ENCODE measurements at regions not wholly inside any gene's neighbourhood (a gene's known extent, or its start where the extent isn't known, plus 50 kb on each side); places are given as distances from the start of the nearest gene placed in this dataset.

DNA sequence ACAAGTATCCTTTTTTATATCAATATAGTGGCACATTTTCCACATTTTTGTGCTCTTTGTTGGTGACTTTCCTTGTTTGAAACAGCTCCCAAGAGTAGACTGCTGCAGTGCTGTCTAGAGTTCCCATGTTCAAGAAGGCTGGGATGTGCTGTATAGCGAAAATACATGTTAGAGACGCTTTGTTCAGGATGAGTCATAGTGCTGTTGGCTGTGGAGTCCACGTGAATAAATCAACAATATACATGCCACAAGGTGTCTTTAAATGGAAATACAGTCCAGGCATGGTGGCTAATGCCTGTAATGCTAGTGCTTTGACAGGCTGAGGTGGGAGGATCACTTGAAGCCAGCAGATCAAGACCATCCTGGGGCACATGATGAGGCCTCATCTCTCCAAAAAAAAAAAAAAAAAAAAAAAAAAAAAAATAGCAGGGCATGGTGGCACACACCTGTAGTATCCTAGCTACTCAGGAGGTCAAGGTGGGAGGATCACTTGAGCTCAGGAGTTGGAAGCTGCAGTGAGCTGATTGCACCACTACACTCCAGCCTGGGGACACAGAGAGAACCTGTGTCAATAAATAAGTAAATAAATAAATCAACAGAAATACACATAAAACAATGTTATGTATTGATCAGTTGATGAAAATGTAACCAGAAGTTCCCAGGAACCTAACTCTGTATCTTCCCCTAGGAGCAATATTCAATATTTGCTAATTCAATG, 256.8 kb upstream of the STS start:
- no peak overlapping the region for H3K27ac ChIP-seq (ENCODE audit: low read length)
- DNase-seq (no peak), ATAC-seq (replicated peaks in 1 of 4) (no peak)
- peaks cover 3% of the 10 kb centered on the region for H3K36me3 Mint-ChIP-seq
- H3K4me3 Mint-ChIP-seq, result no peak overlapping the region
- no peaks in the 10 kb centered on the region for H3K4me1 Mint-ChIP-seq
- H3K4me1 ChIP-seq (ENCODE audit: control insufficient read depth in 1 of 2, extremely low read depth in 1 of 2, insufficient read depth in 2 of 2, low read length in 2 of 2), result no peaks in the 10 kb centered on the region
- WGBS (ENCODE audit: insufficient coverage), result no CpG with 5 or more reads among the region's 3 CpGs
- no peaks in the 10 kb centered on the region for H3K9me3 ChIP-seq
- H3K9me3 Mint-ChIP-seq, result peaks cover 6 to 8% (median 7%) of the 10 kb centered on the region in 3 donors
- H3K36me3 ChIP-seq (ENCODE audit: control insufficient read depth in 2 of 2, extremely low read depth in 1 of 2, insufficient read depth in 1 of 2, low read length in 1 of 2), result no peaks in the 10 kb centered on the region
- no peak overlapping the region for H3K4me3 ChIP-seq (ENCODE audit: control insufficient read depth in 1 of 2, extremely low read depth in 1 of 2, low read length in 1 of 2)
- no peak overlapping the region for H3K27ac Mint-ChIP-seq
- ChIA-PET CTCF (no interaction called here), POLR2A (no interaction called here)
- no peaks in the 10 kb centered on the region for H3K27me3 ChIP-seq (replicated peaks in 1 of 2; ENCODE audit: control insufficient read depth in 2 of 2, extremely low read depth in 1 of 2, insufficient read depth in 2 of 2, low read length in 1 of 2)
- H3K27me3 Mint-ChIP-seq, result no peaks in the 10 kb centered on the region

DNA sequence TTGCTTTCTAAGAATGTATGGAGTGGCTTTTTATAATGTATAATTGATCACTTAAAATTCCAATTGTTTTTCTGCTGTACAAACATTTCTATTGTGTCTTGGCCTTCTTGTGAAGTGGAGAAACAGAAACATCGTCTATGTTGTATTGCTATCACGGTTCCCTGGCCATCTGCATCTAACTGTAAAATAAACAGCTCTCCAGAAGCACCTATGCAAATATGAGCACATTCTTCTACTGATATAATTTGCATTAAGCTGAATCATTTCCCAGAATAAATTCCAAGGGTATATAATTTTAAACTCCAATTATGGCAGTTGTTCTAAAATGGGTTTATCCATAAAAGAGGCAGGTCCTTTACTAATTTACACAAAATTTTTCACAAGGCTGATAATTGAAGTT, 261.6 kb upstream of the STS start:
- Mint-ChIP-seq H3K27me3 (no peaks in the 10 kb centered on the region), H3K9me3 (no peaks in the 10 kb centered on the region), H3K36me3 (no peaks in the 10 kb centered on the region), H3K4me3 (no peak overlapping the region), H3K4me1 (no peaks in the 10 kb centered on the region), H3K27ac (no peak overlapping the region)
- ATAC-seq (replicated peaks in 1 of 4) (no peak), DNase-seq (no peak)
- Histone ChIP-seq H3K9me3 (no peaks in the 10 kb centered on the region), H3K4me1 (ENCODE audit: control insufficient read depth in 1 of 2, extremely low read depth in 1 of 2, insufficient read depth in 2 of 2, low read length in 2 of 2) (no peaks in the 10 kb centered on the region), H3K4me3 (ENCODE audit: control insufficient read depth in 1 of 2, extremely low read depth in 1 of 2, low read length in 1 of 2) (no peak overlapping the region), H3K36me3 (ENCODE audit: control insufficient read depth in 2 of 2, extremely low read depth in 1 of 2, insufficient read depth in 1 of 2, low read length in 1 of 2) (no peaks in the 10 kb centered on the region), H3K27ac (ENCODE audit: low read length) (no peak overlapping the region), H3K27me3 (replicated peaks in 1 of 2; ENCODE audit: control insufficient read depth in 2 of 2, extremely low read depth in 1 of 2, insufficient read depth in 2 of 2, low read length in 1 of 2) (no peaks in the 10 kb centered on the region)
- WGBS (ENCODE audit: insufficient coverage), result no CpG with 5 or more reads among the region's 2 CpGs
- POLR2A ChIA-PET, result interaction anchor here in 1 of 2 donors (0.6 kb wide), 1 partner anchor 32 kb away, joined by 5 read pairs; no protein-coding TSS in a partner anchor
- CTCF ChIA-PET, result no interaction called here

DNA sequence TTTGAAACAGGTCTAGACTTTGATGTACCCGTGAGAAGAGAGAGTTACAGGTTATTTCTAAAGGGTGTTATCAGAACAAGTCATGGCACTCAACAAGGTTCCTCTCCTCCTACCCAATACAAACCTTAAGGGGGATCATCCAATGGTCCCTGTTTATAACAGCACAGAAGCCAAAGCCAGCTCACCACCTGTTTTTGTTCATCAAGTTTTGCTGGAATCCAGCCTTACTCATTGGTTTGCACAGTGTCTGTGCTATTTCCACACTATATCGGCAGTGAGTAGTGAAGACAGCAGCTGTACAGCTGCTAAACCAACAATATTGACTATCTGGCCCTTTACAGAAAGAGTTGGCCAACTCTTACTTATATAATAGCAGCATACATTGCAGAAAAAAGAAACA, 262.1 kb upstream of the STS start:
- no peaks in the 10 kb centered on the region for H3K36me3 ChIP-seq (ENCODE audit: control insufficient read depth in 2 of 2, extremely low read depth in 1 of 2, insufficient read depth in 1 of 2, low read length in 1 of 2)
- Mint-ChIP-seq H3K36me3 (no peaks in the 10 kb centered on the region), H3K9me3 (no peaks in the 10 kb centered on the region), H3K27ac (no peak overlapping the region), H3K27me3 (no peaks in the 10 kb centered on the region), H3K4me1 (no peaks in the 10 kb centered on the region), H3K4me3 (no peak overlapping the region)
- no peaks in the 10 kb centered on the region for H3K27me3 ChIP-seq (replicated peaks in 1 of 2; ENCODE audit: control insufficient read depth in 2 of 2, extremely low read depth in 1 of 2, insufficient read depth in 2 of 2, low read length in 1 of 2)
- no peaks in the 10 kb centered on the region for H3K9me3 ChIP-seq
- POLR2A ChIA-PET, result no interaction called here
- H3K27ac ChIP-seq (ENCODE audit: low read length), result no peak overlapping the region
- CTCF ChIA-PET, result no interaction called here
- DNase-seq (no peak), ATAC-seq (replicated peaks in 1 of 4) (no peak)
- WGBS (ENCODE audit: insufficient coverage), result no CpG with 5 or more reads among the region's 2 CpGs
- H3K4me1 ChIP-seq (ENCODE audit: control insufficient read depth in 1 of 2, extremely low read depth in 1 of 2, insufficient read depth in 2 of 2, low read length in 2 of 2), result no peaks in the 10 kb centered on the region
- no peak overlapping the region for H3K4me3 ChIP-seq (ENCODE audit: control insufficient read depth in 1 of 2, extremely low read depth in 1 of 2, low read length in 1 of 2)

DNA sequence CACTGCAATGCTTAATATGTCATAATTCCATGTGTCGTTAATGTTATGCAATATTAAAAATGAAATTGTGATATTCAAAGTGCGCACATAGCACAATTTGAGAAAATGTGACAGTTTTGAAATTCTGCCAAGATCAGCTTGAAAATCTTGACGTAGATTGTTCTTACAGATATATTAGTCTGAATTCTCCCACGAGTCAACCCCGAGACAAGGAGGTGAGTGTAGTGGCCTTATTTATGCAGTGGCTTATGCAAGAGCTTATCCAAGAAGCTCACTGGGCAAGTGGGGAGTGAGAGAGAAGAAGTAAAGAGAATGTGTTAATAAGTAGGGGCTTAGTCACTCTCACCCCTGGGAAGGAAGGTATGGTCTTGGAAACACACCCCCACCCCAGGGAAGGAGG, 286.1 kb upstream of the STS start:
- Histone ChIP-seq H3K27ac (ENCODE audit: low read length) (no peak overlapping the region), H3K27me3 (replicated peaks in 1 of 2; ENCODE audit: control insufficient read depth in 2 of 2, extremely low read depth in 1 of 2, insufficient read depth in 2 of 2, low read length in 1 of 2) (no peaks in the 10 kb centered on the region), H3K4me1 (ENCODE audit: control insufficient read depth in 1 of 2, extremely low read depth in 1 of 2, insufficient read depth in 2 of 2, low read length in 2 of 2) (no peaks in the 10 kb centered on the region), H3K4me3 (ENCODE audit: control insufficient read depth in 1 of 2, extremely low read depth in 1 of 2, low read length in 1 of 2) (no peak overlapping the region), H3K36me3 (ENCODE audit: control insufficient read depth in 2 of 2, extremely low read depth in 1 of 2, insufficient read depth in 1 of 2, low read length in 1 of 2) (no peaks in the 10 kb centered on the region), H3K9me3 (peaks cover 2% of the 10 kb centered on the region)
- H3K4me1 Mint-ChIP-seq, result no peaks in the 10 kb centered on the region
- no peaks in the 10 kb centered on the region for H3K36me3 Mint-ChIP-seq
- ChIA-PET POLR2A (no interaction called here), CTCF (no interaction called here)
- no peak overlapping the region for H3K4me3 Mint-ChIP-seq
- no peak for ATAC-seq (replicated peaks in 1 of 4)
- H3K27me3 Mint-ChIP-seq, result peaks cover 0 to 4% of the 10 kb centered on the region in 2 donors
- WGBS (ENCODE audit: insufficient coverage), result no CpG with 5 or more reads among the region's 5 CpGs
- H3K27ac Mint-ChIP-seq, result no peak overlapping the region
- DNase-seq, result no peak
- peaks cover 7 to 10% (median 8%) of the 10 kb centered on the region in 3 donors for H3K9me3 Mint-ChIP-seq

DNA sequence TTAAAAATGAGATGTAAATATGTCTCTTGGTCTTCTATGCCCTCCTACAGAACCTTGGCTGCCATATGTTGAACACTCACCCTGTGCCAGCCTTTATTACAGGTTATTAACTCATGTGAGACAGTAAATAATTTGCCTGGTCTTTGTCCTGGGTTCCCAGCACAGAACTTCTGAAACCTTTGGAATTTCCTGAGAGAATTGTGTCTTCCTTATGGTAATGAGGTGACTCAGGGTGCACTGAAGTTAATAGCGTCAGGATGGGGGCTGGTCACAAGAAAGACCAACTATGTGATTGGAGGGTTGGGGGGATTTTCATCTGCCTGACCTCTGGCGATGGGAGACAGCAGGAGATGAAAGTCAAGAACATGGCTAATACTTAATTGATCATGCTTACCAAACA, 289.8 kb upstream of the STS start:
- Mint-ChIP-seq H3K9me3 (peaks cover 4 to 10% (median 4%) of the 10 kb centered on the region in 3 donors), H3K27me3 (peaks cover 0 to 4% of the 10 kb centered on the region in 2 donors), H3K4me1 (no peaks in the 10 kb centered on the region), H3K4me3 (no peak overlapping the region), H3K36me3 (no peaks in the 10 kb centered on the region), H3K27ac (no peak overlapping the region)
- H3K27me3 ChIP-seq (replicated peaks in 1 of 2; ENCODE audit: control insufficient read depth in 2 of 2, extremely low read depth in 1 of 2, insufficient read depth in 2 of 2, low read length in 1 of 2), result no peaks in the 10 kb centered on the region
- no peaks in the 10 kb centered on the region for H3K4me1 ChIP-seq (ENCODE audit: control insufficient read depth in 1 of 2, extremely low read depth in 1 of 2, insufficient read depth in 2 of 2, low read length in 2 of 2)
- POLR2A ChIA-PET, result no interaction called here
- no peak overlapping the region for H3K4me3 ChIP-seq (ENCODE audit: control insufficient read depth in 1 of 2, extremely low read depth in 1 of 2, low read length in 1 of 2)
- DNase-seq (no peak), ATAC-seq (replicated peaks in 1 of 4) (no peak)
- H3K27ac ChIP-seq (ENCODE audit: low read length), result no peak overlapping the region
- CTCF ChIA-PET, result no interaction called here
- H3K9me3 ChIP-seq, result no peaks in the 10 kb centered on the region
- WGBS (ENCODE audit: insufficient coverage), result no CpG with 5 or more reads among the region's 2 CpGs
- H3K36me3 ChIP-seq (ENCODE audit: control insufficient read depth in 2 of 2, extremely low read depth in 1 of 2, insufficient read depth in 1 of 2, low read length in 1 of 2), result no peaks in the 10 kb centered on the region

DNA sequence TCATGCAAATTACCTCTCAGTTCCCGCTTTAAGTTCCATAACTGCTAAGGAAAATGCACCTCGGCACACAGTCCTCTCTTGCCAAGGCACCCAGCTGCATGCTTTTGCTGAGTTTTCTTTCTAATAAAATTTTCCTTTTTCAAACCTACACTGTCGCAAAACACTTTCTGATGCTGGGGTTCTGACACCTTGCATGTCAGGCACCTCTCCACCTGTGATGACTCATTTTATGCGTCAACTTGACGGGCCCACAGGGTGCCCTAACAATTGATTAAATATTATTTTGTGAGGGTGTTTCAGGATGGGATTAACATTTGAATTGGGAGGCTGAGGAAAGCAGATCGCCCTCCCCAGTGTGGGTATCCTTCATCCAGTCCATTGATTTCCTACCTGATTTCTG, 291.0 kb upstream of the STS start:
- no peaks in the 10 kb centered on the region for H3K36me3 Mint-ChIP-seq
- no peaks in the 10 kb centered on the region for H3K9me3 ChIP-seq
- no peak for DNase-seq
- no peaks in the 10 kb centered on the region for H3K4me1 ChIP-seq (ENCODE audit: control insufficient read depth in 1 of 2, extremely low read depth in 1 of 2, insufficient read depth in 2 of 2, low read length in 2 of 2)
- CTCF ChIA-PET, result no interaction called here
- H3K27ac ChIP-seq (ENCODE audit: low read length), result no peak overlapping the region
- 100% methylated on average over 1 of the region's 6 CpGs for WGBS (ENCODE audit: insufficient coverage)
- H3K4me1 Mint-ChIP-seq, result no peaks in the 10 kb centered on the region
- no peak overlapping the region for H3K4me3 ChIP-seq (ENCODE audit: control insufficient read depth in 1 of 2, extremely low read depth in 1 of 2, low read length in 1 of 2)
- H3K36me3 ChIP-seq (ENCODE audit: control insufficient read depth in 2 of 2, extremely low read depth in 1 of 2, insufficient read depth in 1 of 2, low read length in 1 of 2), result no peaks in the 10 kb centered on the region
- no peak overlapping the region for H3K27ac Mint-ChIP-seq
- H3K27me3 Mint-ChIP-seq, result peaks cover 0 to 4% of the 10 kb centered on the region in 2 donors
- H3K9me3 Mint-ChIP-seq, result peaks cover 4 to 10% (median 4%) of the 10 kb centered on the region in 3 donors
- H3K27me3 ChIP-seq (replicated peaks in 1 of 2; ENCODE audit: control insufficient read depth in 2 of 2, extremely low read depth in 1 of 2, insufficient read depth in 2 of 2, low read length in 1 of 2), result no peaks in the 10 kb centered on the region
- ATAC-seq (replicated peaks in 1 of 4), result no peak
- H3K4me3 Mint-ChIP-seq, result no peak overlapping the region
- POLR2A ChIA-PET, result no interaction called here

DNA sequence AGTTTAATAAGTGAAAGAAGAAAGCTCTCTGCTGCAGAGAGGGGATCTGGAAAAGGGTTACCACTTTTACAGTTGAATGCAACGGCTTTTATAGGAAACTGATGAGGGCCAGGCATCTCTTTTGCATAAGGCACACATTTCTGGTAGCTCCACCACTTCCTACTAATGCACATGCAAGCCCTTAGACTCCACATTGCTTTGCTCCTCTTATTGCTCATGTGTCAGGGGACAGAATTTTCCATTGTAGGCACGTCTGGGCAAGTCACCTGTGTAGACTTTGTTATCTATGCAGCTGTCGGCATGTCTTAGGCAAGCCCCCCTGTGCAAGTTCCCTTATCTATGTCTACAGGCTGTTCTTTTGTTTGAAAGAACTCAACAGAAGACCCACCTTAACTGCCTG, 294.6 kb upstream of the STS start:
- Mint-ChIP-seq H3K4me1 (no peaks in the 10 kb centered on the region), H3K27ac (no peak overlapping the region), H3K36me3 (no peaks in the 10 kb centered on the region), H3K27me3 (no peaks in the 10 kb centered on the region), H3K4me3 (no peak overlapping the region), H3K9me3 (no peaks in the 10 kb centered on the region)
- Histone ChIP-seq H3K4me3 (ENCODE audit: control insufficient read depth in 1 of 2, extremely low read depth in 1 of 2, low read length in 1 of 2) (no peak overlapping the region), H3K9me3 (no peaks in the 10 kb centered on the region), H3K27me3 (replicated peaks in 1 of 2; ENCODE audit: control insufficient read depth in 2 of 2, extremely low read depth in 1 of 2, insufficient read depth in 2 of 2, low read length in 1 of 2) (no peaks in the 10 kb centered on the region), H3K4me1 (ENCODE audit: control insufficient read depth in 1 of 2, extremely low read depth in 1 of 2, insufficient read depth in 2 of 2, low read length in 2 of 2) (no peaks in the 10 kb centered on the region), H3K36me3 (ENCODE audit: control insufficient read depth in 2 of 2, extremely low read depth in 1 of 2, insufficient read depth in 1 of 2, low read length in 1 of 2) (no peaks in the 10 kb centered on the region), H3K27ac (ENCODE audit: low read length) (no peak overlapping the region)
- DNase-seq (no peak), ATAC-seq (replicated peaks in 1 of 4) (no peak)
- CTCF ChIA-PET, result no interaction called here
- POLR2A ChIA-PET, result no interaction called here
- no CpG with 5 or more reads among the region's 3 CpGs for WGBS (ENCODE audit: insufficient coverage)
